ENCODE measurements at regions not wholly inside any gene's neighbourhood (a gene's known extent, or its start where the extent isn't known, plus 50 kb on each side); places are given as distances from the start of the nearest gene placed in this dataset.

- H3K4me3 ChIP-seq (ENCODE audit: low read depth, low read length) = no peak overlapping the region
- no peak for TF ChIP-seq CTCF (IDR thresholded peaks at IDR 0.05; ENCODE audit: borderline replicate concordance, insufficient read depth, low read depth, low read length)
Observed at GRCh38 chr9:104276709-104277245, 182.7 kb downstream of the SMC2 start.

GRCh38 chr9:104278929-104279496 lies 184.9 kb downstream of the SMC2 start:
- H3K4me3 ChIP-seq (ENCODE audit: low read depth, low read length) = no peak overlapping the region
- no peak for TF ChIP-seq CTCF (IDR thresholded peaks at IDR 0.05; ENCODE audit: borderline replicate concordance, insufficient read depth, low read depth, low read length)

GRCh38 chr9:104279535-104280177 lies 185.5 kb downstream of the SMC2 start:
- no peak overlapping the region for H3K4me3 ChIP-seq (ENCODE audit: low read depth, low read length)
- TF ChIP-seq CTCF (IDR thresholded peaks at IDR 0.05; ENCODE audit: borderline replicate concordance, insufficient read depth, low read depth, low read length) = no peak

- no peak for TF ChIP-seq CTCF (IDR thresholded peaks at IDR 0.05; ENCODE audit: borderline replicate concordance, insufficient read depth, low read depth, low read length)
- no peak overlapping the region for H3K4me3 ChIP-seq (ENCODE audit: low read depth, low read length)
Observed at GRCh38 chr9:104280178-104280560, 186.1 kb downstream of the SMC2 start.

- no peak for TF ChIP-seq CTCF (IDR thresholded peaks at IDR 0.05; ENCODE audit: borderline replicate concordance, insufficient read depth, low read depth, low read length)
Observed at GRCh38 chr9:104280711-104281110, 186.6 kb downstream of the SMC2 start.

GRCh38 chr9:104286187-104286586 lies 192.1 kb downstream of the SMC2 start:
- TF ChIP-seq CTCF (IDR thresholded peaks at IDR 0.05; ENCODE audit: borderline replicate concordance, insufficient read depth, low read depth, low read length) = no peak

More at GRCh38 chr9:104280711-104281110, 186.6 kb downstream of the SMC2 start:
- H3K4me3 ChIP-seq (ENCODE audit: low read depth, low read length) = no peak overlapping the region

GRCh38 chr9:104286799-104287198 lies 192.7 kb downstream of the SMC2 start:
- no peak for TF ChIP-seq CTCF (IDR thresholded peaks at IDR 0.05; ENCODE audit: borderline replicate concordance, insufficient read depth, low read depth, low read length)
- H3K4me3 ChIP-seq (ENCODE audit: low read depth, low read length) = no peak overlapping the region

More at GRCh38 chr9:104286187-104286586, 192.1 kb downstream of the SMC2 start:
- no peak overlapping the region for H3K4me3 ChIP-seq (ENCODE audit: low read depth, low read length)

Data from GM12875 (cell line).